ENCODE measurements at regions not wholly inside any gene's neighbourhood (a gene's known extent, or its start where the extent isn't known, plus 50 kb on each side); places are given as distances from the start of the nearest gene placed in this dataset.
"Not testable (repeated sequence)": the region's sequence is repeated elsewhere in the genome, so short reads cannot be mapped to it uniquely, and the experiment has no call there.

DNA sequence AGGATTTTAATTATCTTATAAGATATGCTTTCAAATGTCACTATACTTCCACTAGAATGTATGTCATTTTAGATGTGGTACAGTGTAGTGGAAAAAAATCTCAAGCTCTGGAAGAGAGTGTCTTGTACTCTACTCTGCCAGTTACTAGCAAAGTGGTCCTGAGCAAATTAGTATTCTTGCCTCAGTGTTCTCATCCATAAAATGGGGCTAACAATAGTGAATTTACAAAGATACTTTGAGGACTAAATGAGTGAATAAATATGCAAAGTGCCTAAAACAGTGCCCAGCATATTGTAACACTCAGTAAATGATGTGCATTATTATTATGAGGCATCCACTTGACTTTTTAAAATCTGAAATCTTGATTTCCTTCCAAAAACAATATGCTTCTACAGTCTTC, 488.9 kb upstream of the PHF14 start:
- in situ Hi-C loops (cut with HindIII; ENCODE audit: low sequenced_read_pairs), result no loop called here

DNA sequence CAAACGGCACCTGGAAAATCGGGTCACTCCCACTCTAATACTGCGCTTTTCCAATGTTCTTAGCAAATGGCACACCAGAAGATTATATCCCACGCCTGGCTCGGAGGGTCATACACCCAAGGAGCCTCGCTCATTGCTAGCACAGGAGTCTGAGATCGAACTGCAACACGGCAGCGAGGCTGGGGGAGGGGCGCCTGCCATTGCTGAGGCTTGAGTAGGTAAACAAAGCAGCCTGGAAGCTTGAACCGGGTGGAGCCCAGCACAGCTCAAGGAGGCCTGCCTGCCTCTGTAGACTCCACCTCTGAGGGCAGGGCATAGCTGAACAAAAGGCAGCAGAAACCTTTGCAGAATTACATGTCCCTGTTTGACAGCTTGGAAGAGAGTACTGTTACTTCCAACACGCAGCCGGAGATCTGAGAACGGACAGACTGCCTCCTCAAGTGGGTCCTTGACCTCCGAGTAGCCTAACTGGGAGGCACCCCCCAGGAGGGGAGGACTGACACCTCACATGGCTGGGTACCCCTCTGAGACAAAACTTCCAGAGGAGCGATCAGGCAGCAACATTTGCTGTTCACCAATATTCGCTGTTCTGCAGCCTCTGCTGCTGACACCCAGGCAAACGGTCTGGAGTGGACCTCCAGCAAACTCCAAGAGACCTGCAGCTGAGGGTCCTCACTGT, 472.3 kb upstream of the PHF14 start:
- DNase-seq (ENCODE audit: low read depth); H3K4me3 ChIP-seq (ENCODE audit: low read depth, low read length); in situ Hi-C loops (cut with HindIII; ENCODE audit: low sequenced_read_pairs): not testable (repeated sequence)

More for the DNA sequence above, 488.9 kb upstream of the PHF14 start:
- no peak overlapping the region for H3K4me3 ChIP-seq (ENCODE audit: low read depth, low read length)
- TF ChIP-seq, protein P1, sequence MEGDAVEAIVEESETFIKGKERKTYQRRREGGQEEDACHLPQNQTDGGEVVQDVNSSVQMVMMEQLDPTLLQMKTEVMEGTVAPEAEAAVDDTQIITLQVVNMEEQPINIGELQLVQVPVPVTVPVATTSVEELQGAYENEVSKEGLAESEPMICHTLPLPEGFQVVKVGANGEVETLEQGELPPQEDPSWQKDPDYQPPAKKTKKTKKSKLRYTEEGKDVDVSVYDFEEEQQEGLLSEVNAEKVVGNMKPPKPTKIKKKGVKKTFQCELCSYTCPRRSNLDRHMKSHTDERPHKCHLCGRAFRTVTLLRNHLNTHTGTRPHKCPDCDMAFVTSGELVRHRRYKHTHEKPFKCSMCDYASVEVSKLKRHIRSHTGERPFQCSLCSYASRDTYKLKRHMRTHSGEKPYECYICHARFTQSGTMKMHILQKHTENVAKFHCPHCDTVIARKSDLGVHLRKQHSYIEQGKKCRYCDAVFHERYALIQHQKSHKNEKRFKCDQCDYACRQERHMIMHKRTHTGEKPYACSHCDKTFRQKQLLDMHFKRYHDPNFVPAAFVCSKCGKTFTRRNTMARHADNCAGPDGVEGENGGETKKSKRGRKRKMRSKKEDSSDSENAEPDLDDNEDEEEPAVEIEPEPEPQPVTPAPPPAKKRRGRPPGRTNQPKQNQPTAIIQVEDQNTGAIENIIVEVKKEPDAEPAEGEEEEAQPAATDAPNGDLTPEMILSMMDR (IDR thresholded peaks at IDR 0.05; ENCODE audit: low read depth, low read length, missing control alignments), result no peak
- no peak for DNase-seq (ENCODE audit: low read depth)

DNA sequence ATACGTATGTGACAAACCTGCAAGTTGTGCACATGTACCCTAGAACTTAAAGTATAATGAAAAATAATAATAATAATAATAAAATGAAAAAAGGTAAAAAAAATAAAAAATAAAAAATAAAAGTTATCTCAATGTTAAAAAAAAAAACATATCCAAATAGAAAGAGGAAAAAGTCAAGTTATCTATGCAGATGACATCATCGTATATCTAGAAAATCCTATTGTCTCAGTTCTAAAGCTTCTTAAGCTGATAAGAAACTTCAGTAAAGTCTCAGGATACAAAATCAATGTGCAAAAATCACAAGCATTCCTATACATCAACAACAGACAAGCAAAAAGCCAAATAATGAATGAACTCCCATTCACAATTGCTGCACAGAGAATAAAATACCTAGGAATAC, 466.6 kb upstream of the PHF14 start:
- in situ Hi-C loops (cut with HindIII; ENCODE audit: low sequenced_read_pairs), result no loop called here
- no peak overlapping the region for H3K4me3 ChIP-seq (ENCODE audit: low read depth, low read length)
- DNase-seq (ENCODE audit: low read depth), result no peak
- TF ChIP-seq, protein P1 (IDR thresholded peaks at IDR 0.05; ENCODE audit: low read depth, low read length, missing control alignments), result no peak

DNA sequence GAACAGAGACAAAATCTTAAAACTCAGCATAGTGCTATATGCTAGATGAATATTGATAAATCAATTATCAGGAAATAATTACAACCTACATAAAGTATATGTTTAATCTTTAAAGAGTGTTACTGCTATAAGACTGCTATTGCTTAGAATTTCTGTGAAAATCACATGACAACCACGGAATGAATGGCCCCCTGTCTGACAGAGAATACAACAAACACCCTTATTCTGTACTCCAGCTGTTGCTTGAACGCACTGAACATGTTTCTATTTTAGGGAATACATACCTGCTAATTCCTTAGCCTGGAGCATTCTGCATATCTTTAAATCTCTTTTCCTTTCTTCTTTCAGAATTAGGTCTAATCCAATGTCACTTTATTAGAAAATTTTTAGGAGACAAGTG, 452.4 kb upstream of the PHF14 start:
- no peak overlapping the region for H3K4me3 ChIP-seq (ENCODE audit: low read depth, low read length)
- TF ChIP-seq, protein P1 (IDR thresholded peaks at IDR 0.05; ENCODE audit: low read depth, low read length, missing control alignments), result no peak
- in situ Hi-C loops (cut with HindIII; ENCODE audit: low sequenced_read_pairs), result no loop called here
- no peak for DNase-seq (ENCODE audit: low read depth)

DNA sequence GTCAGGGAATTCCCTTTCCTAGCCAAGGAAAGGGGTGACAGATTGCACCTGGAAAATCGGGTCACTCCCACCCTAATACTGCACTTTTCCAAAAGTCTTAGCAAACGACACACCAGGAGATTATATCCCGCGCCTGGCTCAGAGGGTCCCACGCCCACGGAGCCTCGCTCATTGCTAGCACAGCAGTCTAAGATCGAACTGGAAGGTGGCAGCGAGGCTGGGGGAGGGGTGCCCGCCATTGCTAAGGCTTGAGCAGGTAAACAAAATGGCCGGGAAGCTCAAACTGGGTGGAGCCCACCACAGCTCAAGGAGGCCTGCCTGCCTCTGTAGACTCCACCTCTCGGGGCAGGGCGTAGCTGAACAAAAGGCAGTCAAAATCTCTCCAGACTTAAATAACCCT, 440.2 kb upstream of the PHF14 start:
- in situ Hi-C loops (cut with HindIII; ENCODE audit: low sequenced_read_pairs); DNase-seq (ENCODE audit: low read depth); H3K4me3 ChIP-seq (ENCODE audit: low read depth, low read length): not testable (repeated sequence)

DNA sequence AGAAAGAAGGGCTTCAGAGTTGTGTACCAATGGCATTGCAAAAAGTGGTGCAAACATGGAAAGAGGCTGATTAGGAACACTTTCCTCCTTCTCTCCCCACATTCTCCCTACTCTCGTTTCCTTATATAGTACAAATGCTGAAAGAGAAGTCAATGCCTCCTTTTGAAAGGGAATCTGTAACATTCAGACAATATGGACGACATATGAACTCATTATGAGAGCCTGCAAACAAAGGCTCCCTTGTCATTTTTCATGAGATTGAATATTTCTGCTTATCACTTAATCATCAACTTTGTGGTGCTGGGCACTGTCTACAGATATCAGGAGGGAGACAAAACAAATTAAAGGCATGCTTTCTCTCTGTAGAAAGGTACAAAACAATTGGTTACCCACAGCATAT, 437.1 kb upstream of the PHF14 start:
- H3K4me3 ChIP-seq (ENCODE audit: low read depth, low read length), result no peak overlapping the region
- DNase-seq (ENCODE audit: low read depth), result no peak
- TF ChIP-seq, protein P1 (IDR thresholded peaks at IDR 0.05; ENCODE audit: low read depth, low read length, missing control alignments), result no peak
- in situ Hi-C loops (cut with HindIII; ENCODE audit: low sequenced_read_pairs), result no loop called here

DNA sequence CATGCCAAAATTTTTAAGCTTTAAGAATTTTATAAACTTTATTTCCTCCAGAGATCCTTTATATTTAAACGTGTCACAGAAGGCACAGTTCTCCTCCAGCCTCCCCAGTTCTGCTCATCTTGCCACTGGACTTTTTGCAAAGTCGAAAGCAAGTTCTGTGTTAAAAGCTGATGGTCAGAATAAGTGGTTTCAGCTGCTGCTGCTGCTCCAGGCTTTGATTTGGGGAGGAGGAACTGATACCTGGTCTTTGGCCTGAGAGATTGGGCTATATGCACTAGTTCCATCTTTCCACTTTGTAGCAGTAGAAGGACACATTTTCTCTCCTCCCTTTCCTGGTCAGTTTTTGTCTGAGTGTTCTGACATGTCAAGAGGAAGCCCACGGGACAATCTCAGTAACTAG, 435.9 kb upstream of the PHF14 start:
- in situ Hi-C loops (cut with HindIII; ENCODE audit: low sequenced_read_pairs), result no loop called here
- TF ChIP-seq, protein P1 (IDR thresholded peaks at IDR 0.05; ENCODE audit: low read depth, low read length, missing control alignments), result no peak
- H3K4me3 ChIP-seq (ENCODE audit: low read depth, low read length), result no peak overlapping the region
- no peak for DNase-seq (ENCODE audit: low read depth)

DNA sequence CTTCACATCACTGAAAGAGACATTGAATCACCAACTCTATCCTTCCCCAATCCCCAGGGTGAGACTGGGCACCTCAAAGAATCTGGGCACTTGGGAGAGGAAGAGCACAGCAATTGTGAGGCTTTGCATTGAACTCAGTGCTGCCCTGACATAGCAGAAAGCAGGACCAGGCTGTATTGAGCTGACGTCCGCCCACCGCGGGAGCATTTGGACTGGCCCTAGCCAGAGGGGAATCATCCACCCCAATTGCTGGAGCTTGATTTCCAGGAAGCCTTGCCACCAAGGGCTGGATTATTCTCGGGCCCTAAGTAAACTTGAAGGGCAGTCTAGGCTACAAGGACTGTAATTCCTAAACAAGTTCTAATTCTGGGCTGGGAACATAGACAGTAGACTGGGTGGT, 416.3 kb upstream of the PHF14 start:
- TF ChIP-seq, protein P1 (IDR thresholded peaks at IDR 0.05; ENCODE audit: low read depth, low read length, missing control alignments), result no peak
- in situ Hi-C loops (cut with HindIII; ENCODE audit: low sequenced_read_pairs), result no loop called here
- no peak for DNase-seq (ENCODE audit: low read depth)
- H3K4me3 ChIP-seq (ENCODE audit: low read depth, low read length), result no peak overlapping the region

Measured in astrocyte of the cerebellum (primary cell).